GM18867 (cell line): ENCODE measurements at regions not wholly inside any gene's neighbourhood (a gene's known extent, or its start where the extent isn't known, plus 50 kb on each side); places are given as distances from the start of the nearest gene placed in this dataset.

Experiments
- ATAC-seq: cut with Tn5 transposase; IDR thresholded peaks from one replicate; pipeline ENCODE4 v1.9.1; 2021; ENCODE audit warnings: mild to moderate bottlenecking, moderate library complexity; ENCODE audit not compliant: unreplicated experiment

DNA sequence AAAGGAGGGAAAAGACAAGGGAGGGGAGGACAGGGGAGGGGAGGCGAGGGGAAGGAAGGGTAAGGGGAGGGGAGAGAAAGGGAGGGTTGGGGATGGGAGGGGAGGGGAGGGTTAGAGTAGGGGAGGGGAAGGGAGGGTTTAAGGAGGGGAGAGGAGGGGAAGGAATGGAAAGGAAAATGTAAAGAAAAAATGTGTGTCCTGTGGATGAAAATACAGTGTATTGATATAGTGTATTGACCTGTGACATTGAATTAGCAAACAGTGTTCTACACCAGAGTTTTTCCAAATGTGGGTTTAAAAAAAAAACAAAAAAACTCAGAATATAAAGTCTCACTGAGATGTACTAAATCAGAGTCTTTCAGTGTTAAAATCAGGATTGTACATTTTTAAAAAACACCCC, 1279.8 kb upstream of the ADGRL2 start:
- ATAC-seq = no peak

DNA sequence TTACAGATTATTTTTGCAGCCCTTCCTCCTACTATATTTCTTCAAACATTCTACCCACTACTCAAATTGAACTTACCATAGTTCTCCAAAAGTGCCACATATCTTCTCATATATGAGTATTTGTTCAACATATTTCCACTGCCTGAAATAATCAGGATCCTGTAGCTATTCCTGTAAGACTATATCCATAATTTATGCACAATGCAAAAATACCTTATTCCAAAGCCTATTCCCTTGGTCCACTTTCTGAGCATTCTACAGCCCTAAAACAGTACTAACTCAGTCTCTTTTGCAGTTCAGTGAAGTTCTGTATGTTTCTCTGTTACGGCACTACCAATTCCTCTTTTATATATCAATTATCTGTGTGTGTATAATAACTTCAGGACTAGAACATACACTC, 1283.7 kb upstream of the ADGRL2 start:
- no peak for ATAC-seq

DNA sequence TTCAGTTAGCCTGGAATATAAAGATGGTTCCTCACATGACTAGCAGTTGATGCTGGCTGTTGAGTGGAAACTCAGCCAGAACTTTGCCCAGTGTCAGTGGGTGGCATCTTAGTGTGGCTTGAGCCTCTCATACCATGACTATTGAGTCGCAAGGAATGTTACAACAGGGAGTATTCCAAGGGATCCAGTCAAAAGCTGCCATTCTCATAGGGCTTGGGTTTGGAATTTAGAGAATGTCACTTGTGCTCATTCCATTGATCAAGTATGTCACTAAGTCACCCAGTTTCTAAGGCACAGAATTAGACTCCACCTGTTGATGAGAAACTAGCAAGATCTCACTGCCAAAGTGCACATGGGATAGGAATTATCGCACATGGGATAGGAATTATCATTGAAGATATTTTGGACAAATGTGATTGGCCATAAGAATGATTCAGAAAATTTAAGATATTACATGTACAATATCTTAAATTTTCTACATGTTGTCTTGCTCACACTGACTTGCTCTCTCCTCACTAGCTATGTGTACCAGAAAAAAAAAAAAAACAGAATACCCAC, 1290.7 kb upstream of the ADGRL2 start:
- no peak for ATAC-seq

DNA sequence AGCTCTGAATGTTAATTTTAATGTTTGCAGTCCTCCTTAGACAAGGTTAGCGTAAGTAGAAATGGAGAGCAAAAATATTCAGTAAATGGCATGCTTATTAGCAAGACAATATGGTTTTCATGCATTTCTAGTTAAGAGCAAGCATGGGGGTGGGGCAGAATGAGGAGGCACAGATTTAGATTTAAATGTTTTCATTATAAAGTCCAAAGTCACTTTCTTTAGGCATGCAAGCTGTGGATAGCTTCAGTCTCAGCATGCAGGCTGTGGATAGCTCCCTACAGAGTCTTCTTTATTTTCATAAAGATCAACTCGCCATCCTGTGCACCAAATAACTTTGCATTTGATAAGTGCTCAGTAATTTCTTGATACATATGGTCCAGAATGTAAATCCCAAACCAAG, 1294.5 kb upstream of the ADGRL2 start:
- no peak for ATAC-seq

DNA sequence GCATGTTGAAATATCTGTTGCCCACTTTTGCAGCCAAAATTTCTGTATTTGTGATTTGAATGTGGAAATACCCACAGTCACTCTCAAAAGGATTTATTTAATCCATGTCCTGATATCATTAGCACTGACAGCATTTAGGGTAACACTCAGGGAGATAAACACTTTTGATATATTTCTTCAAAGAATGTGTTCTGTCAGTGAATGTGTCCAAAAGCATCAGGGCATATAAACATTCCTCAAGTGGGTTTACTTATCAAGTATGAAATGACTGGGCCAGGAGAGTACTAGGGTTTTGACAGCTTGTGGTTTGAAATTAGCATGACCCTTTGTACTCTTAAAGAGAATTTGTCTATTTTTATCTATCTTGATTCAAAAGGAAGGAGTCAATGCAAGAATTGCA, 1302.1 kb upstream of the ADGRL2 start:
- no peak for ATAC-seq

DNA sequence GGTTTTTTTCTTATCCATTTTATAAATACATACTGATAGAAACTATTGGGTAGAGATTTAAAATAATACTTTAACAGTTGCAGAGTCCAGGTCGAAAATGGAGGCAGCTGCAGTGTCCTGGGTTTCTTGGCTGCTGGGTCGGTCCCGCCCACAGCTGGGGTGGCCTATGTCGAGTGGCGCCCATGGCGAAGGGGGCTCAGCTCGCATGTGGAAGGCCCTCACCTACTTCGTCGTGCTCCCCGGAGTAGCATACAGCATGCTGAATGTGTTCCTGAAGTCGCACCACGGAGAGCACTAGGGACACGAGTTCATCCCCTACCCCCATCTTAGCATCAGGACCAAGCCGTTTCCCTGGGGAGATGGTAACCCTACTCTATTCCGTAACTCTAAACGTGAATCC, 1304.9 kb upstream of the ADGRL2 start:
- ATAC-seq = no peak

DNA sequence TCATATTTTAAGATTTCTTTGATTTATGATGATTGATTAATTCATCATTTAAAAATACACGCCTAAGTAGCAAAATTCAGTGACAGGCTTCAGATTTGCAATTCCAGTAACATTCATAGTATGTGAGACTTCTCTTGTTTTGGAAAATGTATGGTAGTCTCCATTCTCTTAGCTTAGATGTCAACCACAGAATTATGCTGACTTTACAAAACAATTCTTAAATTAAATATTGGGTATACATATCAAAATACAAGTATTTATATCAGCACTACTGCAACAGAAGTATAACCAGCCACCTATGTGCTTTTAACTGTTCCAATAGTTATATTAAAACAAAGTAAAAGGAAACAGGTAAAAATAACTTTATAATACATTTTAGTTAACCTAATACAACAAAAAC, 1328.6 kb upstream of the ADGRL2 start:
- no peak for ATAC-seq

DNA sequence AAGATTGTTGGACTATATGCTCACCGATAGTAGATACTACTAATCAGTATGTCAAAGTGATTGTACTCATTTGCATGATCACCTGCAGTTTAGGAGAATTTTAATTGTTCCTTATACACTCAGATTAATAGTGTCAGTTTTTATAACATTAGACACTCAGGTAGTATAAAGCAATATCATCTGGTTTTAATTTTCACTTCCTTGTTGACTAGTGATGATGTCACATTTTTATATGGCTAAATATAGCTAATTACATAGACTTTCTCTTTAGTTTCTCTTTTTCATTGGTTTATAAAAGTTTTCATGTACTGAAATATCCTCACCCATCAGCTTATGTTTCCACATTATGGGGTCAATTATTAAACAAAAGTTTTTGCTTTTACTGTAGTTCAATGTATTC, 1332.4 kb upstream of the ADGRL2 start:
- no peak for ATAC-seq

DNA sequence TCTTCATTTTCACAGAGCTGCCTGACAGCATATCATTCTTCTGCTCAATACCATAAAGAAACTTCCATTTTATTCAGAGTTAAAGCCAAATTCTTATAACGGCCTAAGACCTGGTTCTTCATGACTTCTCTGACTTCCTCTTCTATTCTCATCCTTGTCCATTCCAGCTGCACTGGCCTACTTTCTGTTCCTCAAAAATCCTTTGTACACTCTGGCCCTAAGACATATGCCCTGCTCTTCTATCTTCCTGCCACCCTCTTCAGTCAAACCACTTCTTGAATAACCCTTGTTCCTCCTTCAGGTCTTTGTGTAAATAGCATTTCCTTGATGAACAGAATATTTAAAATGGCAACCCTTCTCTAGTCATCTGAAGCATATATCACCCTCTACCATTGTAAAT, 1338.7 kb upstream of the ADGRL2 start:
- no peak for ATAC-seq

DNA sequence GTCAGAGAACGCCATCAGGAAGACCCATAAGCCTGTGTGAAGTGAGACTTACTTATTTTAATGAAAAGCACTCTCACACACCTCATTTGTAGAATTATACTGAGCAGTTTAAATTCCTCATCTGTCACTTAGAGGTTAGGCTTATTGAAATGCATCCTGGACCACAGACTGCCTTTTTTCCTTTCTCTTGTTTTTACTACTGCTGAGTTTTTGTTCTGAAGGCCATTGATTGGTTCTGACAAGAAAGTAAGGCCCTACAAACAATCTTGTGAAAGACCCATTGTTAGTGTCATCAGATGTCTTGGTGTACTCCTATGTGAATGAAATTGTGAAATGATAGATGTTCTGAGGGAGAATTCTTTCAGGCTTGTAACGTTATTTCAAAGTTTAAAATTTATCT, 1343.3 kb upstream of the ADGRL2 start:
- no peak for ATAC-seq

DNA sequence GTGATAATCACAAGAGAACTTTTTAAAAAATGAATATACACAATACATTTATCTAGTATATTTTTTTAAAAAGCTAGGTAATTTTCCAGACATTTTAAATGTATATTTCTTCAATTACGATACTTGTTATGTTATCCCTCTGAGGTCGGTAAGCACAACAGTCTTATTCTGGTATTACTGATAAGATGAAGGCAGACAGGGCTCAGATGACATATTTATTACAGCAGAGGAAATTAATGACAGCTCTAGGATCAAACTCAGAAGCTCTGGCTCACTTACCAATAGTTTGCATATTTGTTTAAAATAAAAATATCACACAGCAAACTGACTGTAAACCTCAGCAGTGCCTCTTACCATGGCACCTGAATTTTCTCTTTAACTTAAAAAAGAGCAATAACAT, 1347.0 kb upstream of the ADGRL2 start:
- ATAC-seq = no peak

DNA sequence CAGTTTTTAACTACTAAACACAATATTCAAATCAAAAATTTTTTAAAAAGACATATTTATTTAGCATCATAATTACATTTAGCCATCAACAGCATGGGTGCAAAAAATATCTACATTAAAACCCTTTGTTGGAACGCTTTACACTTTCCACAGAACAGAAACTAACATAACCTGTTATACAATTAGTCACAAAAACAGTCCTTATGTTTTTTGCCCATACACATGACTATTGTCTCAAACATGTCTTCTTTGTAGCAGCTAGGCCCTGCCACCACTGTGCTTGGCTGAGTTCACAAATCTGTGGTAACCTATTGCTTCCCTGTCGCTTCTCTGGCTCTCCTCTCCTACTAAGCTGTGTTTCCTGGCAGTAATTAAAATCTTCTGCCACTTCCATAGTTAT, 1350.0 kb upstream of the ADGRL2 start:
- no peak for ATAC-seq

DNA sequence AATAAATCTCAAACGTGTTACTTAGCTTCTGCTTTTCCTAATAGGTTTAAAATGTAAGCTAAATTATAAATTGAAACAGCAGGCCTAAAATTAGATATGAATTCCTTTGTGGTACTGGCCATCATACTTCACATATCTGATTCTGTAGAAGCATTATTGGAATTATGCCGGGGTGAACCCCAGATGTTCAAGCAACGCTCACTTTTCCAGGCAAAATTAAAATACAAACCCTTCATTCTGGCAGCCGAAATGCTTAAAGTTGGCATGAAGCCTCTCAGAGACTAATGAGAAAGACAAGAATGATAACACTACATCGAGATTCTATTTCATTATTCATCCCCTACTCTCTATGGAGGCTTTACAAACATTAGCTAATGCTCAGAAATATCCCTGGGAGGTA, 1352.7 kb upstream of the ADGRL2 start:
- no peak for ATAC-seq

DNA sequence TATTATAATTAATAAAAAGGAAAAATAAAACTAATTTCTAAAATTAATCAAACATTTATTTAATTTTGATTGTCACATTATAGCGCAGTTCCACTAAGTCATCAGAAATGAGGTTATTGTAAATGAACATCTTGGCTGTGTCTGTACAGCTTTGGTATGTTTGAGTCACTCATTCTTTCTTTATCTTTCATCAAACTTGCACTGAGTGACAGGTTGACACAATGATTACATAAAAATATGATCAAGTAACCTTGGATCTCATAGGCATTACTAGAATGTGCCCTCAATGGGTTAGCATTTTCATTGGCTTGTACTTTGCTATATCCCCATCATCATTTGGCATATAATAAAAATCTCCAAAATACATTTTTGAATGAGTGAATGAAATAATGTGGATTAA, 1353.2 kb upstream of the ADGRL2 start:
- no peak for ATAC-seq

DNA sequence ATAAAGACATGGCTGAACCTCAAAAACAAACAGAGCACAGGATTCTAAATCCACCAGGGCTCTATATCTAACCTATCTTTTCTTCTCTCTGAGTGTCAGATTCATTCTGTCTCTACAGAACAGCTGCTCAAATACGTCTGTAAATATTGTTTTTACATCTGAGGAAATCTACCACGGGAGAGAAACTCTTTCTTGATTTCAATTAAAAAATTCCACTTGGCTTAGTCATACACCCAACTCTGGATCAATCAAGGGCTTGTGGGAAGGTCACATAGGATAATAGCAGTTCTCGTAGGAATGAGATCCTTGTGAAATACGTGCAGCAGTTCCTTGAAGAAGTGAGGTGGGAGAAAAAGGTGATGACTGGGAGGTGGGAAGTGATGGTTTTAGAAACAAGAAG, 1355.7 kb upstream of the ADGRL2 start:
- ATAC-seq = no peak

DNA sequence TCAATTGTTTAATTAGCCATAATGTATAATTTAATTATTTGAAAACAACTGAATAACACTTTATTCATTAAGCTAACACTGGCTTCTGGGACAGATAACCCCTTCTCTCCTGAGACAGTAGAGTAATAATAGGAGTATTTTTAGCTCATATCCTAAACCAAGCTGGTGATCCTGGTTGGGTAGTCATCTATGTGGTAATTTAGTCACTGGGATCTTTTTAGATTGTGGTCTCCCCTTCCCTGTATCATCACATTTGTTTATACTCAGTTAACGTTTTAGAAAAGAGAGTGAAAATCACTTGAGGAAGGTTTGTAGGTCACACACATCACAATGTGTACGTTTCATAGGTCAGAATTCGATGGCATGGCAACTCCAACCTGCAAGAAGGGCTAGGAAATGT, 1356.6 kb upstream of the ADGRL2 start:
- ATAC-seq = no peak

DNA sequence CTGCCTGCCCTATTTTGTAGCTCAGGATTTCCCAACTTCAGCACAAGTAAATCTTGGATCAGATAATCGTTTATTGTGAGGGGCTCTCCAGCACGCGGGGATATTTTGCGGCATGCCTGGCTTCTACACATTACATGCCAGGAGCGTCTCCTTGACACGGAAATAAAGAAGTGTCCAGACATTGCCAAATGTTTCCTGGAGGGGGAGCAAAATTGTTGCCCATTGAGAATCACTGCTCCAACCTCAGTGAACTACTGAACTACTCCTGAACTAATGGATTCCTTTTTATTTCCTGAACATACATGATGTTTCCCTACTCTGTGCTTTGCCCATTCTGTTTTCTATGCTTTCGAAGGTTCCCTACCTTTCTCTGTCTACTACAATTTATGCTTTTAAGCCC, 1359.1 kb upstream of the ADGRL2 start:
- no peak for ATAC-seq

DNA sequence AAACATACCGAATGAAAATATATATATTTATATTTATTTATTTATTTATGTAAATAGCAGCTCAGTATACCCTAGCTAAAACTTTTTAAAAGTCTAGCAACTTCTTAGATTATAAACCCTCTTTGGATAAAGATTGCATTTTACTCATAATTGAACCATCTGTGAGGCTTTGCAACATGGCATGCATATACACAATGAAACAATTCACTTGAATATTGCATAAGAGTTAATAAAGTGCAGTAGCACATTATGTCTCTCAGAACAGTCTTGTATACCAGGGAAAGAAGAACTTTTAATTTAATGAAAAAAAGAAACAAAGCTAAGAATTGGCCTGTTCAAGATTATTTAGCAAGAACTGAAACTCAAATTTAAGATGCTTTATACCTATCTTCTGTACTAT, 1363.9 kb upstream of the ADGRL2 start:
- ATAC-seq = no peak

DNA sequence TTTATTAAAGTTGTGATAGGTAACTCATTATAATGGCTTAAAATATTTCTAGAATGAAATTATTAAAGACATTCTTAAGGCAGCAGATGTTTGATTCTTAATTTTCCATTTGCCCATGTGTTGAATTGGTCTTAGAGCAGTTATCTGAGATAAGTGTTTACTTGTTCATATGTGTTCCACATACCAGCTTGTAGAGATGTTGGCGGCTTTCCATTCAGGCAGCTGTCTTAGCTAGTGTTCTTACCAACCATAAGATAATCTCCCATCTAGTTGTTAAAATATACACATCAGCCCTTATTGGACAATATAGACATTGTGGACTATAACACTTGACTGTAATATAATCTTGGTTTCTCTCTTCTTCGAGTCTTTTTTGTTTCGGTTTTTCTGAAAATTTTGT, 1372.9 kb upstream of the ADGRL2 start:
- ATAC-seq = no peak

DNA sequence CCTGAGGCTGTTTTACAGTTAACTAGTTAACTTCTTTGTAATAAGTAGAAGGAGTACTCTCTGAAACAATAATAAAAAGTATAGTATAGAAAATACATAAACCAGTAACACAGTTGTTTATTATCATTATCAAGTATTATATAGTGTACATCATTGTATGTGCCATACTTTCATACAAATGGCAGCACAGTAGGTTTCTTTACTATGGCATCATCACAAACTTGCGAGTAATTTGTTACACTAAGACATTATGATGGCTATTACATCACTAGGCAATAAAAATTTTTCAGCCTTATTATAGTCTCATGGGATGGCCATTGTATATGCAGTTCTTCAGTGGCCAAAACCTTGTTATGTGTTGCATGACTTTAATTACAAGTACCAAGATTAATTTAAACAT, 1376.5 kb upstream of the ADGRL2 start:
- no peak for ATAC-seq

DNA sequence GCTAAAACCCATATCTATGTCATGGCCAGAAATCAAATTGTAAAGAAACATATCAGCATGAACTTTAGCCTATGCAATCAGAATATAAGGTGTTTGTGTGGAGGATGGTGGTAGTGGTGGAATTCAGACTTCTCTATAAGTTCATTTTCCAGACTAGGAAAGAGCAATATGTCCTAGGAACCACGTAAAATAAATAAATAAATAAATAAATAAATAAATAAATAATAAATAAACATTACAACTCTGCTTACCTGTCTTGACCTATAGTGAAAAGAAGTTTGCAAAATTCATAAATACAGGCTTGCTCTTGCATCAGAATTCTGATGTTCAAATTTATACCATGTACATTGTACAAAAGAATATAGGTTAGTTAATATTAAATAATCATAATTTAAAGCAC, 1382.6 kb upstream of the ADGRL2 start:
- no peak for ATAC-seq

DNA sequence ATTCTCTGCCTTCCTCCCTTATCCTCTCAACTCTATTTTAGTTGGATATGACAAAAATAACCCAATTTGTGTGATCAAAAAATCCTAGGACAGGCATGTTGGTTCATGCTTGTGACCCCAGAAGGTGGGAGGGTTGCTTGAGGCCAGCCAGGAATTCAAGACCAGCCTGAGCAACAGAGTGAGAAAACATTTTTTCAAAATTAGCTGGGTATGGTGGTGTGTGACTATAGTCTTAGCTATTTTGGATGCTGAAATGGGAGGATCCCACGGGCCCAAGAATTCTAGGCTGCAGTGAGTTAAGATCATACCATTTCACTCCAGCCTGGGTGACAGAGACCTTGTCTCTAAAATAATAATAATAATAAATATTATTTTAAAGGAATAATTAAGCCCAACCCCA, 1383.1 kb upstream of the ADGRL2 start:
- ATAC-seq = no peak

DNA sequence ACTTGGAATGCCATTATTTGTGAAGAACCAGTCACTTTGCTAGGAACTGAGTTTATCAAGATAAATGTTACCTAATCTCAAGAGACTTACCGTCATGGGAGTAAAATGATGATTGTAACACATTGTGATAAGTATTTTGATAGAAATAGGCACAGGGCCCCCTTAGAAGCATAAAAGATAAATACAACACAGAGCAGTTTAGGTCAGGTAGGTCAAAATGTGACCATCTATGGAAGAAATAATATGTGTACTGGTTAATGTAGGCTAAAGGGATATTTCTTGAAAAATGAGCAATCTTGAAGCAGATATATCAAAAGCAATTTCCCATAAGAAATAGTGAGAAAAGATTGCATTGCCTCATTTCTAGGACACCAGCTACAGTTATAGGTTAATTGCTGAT, 1386.8 kb upstream of the ADGRL2 start:
- ATAC-seq = no peak

DNA sequence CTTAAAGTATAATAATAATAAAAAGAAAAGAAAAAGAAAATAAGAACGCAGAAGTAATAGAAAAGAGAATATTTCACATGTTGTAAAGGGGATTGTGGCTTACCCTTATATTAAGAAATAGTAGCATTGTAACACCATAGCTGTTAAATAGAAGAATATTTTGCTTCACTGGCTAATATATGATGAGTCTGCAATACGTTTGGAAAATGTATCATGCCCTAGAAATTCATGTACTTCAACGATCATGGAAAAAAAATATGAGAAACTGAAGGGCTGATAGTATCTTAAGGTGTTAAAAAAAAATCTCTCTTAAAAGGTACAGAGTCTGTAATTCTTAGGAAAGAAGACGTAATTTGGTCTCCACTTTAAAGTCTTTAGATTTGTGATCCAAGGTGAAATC, 1390.5 kb upstream of the ADGRL2 start:
- no peak for ATAC-seq
